ENCODE measurements at regions not wholly inside any gene's neighbourhood (a gene's known extent, or its start where the extent isn't known, plus 50 kb on each side); places are given as distances from the start of the nearest gene placed in this dataset.
A peak's percentile ranks its signal among the peaks of the same experiment; 100 is the strongest.

DNA sequence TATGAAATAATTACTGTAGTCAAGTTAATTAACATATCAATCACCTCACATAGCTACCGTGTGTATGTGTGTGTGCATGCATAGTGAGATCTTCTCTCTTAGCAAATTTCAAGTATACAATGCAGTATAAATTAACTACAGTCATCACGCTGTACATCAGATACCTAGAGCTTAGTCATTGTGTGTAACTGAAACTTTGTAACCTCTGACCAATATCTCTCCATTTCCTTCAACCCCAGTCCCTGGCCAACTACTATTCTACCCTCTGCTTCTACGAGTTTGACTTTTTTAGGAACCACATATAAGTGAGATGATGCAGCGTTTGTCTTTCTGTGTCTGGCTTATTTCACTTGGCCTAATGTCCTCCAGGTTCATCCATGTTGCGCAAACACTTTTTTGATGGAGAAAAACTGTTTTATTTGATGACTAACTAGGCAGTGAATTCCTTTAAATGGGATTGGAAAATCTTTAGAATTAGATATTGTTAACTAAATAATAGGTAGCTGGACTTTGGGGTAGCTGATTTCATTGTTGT, 459.5 kb downstream of the DHX35 start:
- Mint-ChIP-seq H3K9me3 (ENCODE audit: low read depth) (no peaks in the 10 kb centered on the region), H3K4me1 (ENCODE audit: low read depth) (no peaks in the 10 kb centered on the region), H3K4me3 (ENCODE audit: low read depth) (no peak overlapping the region), H3K27me3 (peaks cover 7% of the 10 kb centered on the region), H3K27ac (no peak overlapping the region), H3K36me3 (ENCODE audit: insufficient read depth) (no peaks in the 10 kb centered on the region)
- no peak for TF ChIP-seq CTCF (IDR thresholded peaks at IDR 0.05; ENCODE audit: unreplicated experiment)
- no peak for DNase-seq (ENCODE audit: low spot score, unreplicated experiment)

DNA sequence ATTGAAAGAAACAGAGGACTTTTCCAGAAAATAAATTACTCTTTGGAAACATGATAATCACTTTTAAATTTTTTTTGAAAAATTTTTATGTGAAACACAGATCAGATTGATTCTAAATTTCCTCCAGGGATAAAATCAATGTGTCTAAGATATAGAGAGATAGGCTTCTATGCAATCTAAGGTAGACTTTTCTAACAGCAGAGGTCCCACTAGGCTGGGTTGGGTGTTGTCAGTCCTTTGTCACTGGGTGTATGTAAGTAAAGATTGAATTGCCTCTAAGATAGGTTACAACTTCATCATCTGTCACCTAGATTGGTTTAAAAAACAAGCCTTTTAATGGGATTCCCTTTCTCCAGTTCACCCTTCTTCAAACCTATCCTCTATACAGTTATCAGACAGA, 449.9 kb downstream of the DHX35 start:
- Mint-ChIP-seq H3K9me3 (ENCODE audit: low read depth) (no peaks in the 10 kb centered on the region), H3K4me1 (ENCODE audit: low read depth) (no peaks in the 10 kb centered on the region), H3K27me3 (no peaks in the 10 kb centered on the region), H3K36me3 (ENCODE audit: insufficient read depth) (no peaks in the 10 kb centered on the region), H3K4me3 (ENCODE audit: low read depth) (no peak overlapping the region), H3K27ac (no peak overlapping the region)
- no peak for TF ChIP-seq CTCF (IDR thresholded peaks at IDR 0.05; ENCODE audit: unreplicated experiment)
- DNase-seq (ENCODE audit: low spot score, unreplicated experiment): no peak

DNA sequence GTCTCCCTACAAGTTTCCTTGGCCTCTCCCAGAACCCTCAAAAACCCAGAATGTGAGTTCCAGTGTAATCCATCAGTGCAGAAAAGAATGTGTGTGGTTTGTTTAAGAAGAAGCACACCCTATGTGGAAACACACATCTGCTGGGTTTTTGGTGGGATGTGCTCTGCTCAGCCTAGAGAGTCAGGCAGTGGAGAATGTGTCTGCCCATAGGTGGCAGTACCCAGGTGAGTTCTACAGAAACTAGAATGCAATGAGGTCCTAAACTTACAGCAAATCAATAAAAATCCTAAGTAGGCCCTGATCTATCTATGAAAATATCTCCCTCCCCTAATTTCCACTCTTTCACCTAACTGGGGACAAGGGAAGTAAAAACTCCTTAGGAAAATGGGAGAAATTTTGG, 437.3 kb downstream of the DHX35 start:
- Mint-ChIP-seq H3K36me3 (ENCODE audit: insufficient read depth) (no peaks in the 10 kb centered on the region), H3K4me3 (ENCODE audit: low read depth) (no peak overlapping the region), H3K9me3 (ENCODE audit: low read depth) (no peaks in the 10 kb centered on the region), H3K27me3 (peaks cover 12% of the 10 kb centered on the region), H3K27ac (no peak overlapping the region), H3K4me1 (ENCODE audit: low read depth) (no peaks in the 10 kb centered on the region)
- TF ChIP-seq CTCF (IDR thresholded peaks at IDR 0.05; ENCODE audit: unreplicated experiment): peak; percentile 22
- DNase-seq (ENCODE audit: low spot score, unreplicated experiment): no peak

GRCh38 chr20:39398656-39399055, 436.5 kb downstream of the DHX35 start:
- Mint-ChIP-seq H3K27me3 (peaks cover 12% of the 10 kb centered on the region), H3K36me3 (ENCODE audit: insufficient read depth) (no peaks in the 10 kb centered on the region), H3K4me3 (ENCODE audit: low read depth) (no peak overlapping the region), H3K27ac (no peak overlapping the region), H3K9me3 (ENCODE audit: low read depth) (no peaks in the 10 kb centered on the region), H3K4me1 (ENCODE audit: low read depth) (no peaks in the 10 kb centered on the region)
- no peak for DNase-seq (ENCODE audit: low spot score, unreplicated experiment)
- no peak for TF ChIP-seq CTCF (IDR thresholded peaks at IDR 0.05; ENCODE audit: unreplicated experiment)

- H3K36me3 Mint-ChIP-seq (ENCODE audit: insufficient read depth): no peaks in the 10 kb centered on the region
- no peaks in the 10 kb centered on the region for H3K9me3 Mint-ChIP-seq (ENCODE audit: low read depth)
- no peak for DNase-seq (ENCODE audit: low spot score, unreplicated experiment)
- no peak overlapping the region for H3K27ac Mint-ChIP-seq
- no peak overlapping the region for H3K4me3 Mint-ChIP-seq (ENCODE audit: low read depth)
- peaks cover 12% of the 10 kb centered on the region for H3K27me3 Mint-ChIP-seq
- no peaks in the 10 kb centered on the region for H3K4me1 Mint-ChIP-seq (ENCODE audit: low read depth)
- TF ChIP-seq CTCF (IDR thresholded peaks at IDR 0.05; ENCODE audit: unreplicated experiment): no peak
Observed at GRCh38 chr20:39397646-39398045, 435.5 kb downstream of the DHX35 start.

Measured in progenitor cell of endocrine pancreas (in vitro differentiated cells).